ENCODE measurements at regions not wholly inside any gene's neighbourhood (a gene's known extent, or its start where the extent isn't known, plus 50 kb on each side); places are given as distances from the start of the nearest gene placed in this dataset.

- TF ChIP-seq MTA3 (IDR thresholded peaks at IDR 0.05; ENCODE audit: borderline replicate concordance, low read length) (no peak), NFXL1 (IDR thresholded peaks at IDR 0.05; ENCODE audit: borderline replicate concordance) (no peak), YBX1 (IDR thresholded peaks at IDR 0.05) (no peak), EED (IDR thresholded peaks at IDR 0.05; ENCODE audit: low read depth) (no peak), IKZF1 (conservative IDR thresholded peaks at IDR 0.05) (no peak), EP300 (IDR thresholded peaks at IDR 0.05; ENCODE audit: borderline replicate concordance in 1 of 2, control insufficient read depth in 1 of 2, low read depth in 2 of 2, low read length in 2 of 2) (no peak)
Observed at GRCh38 chr10:131778842-131779241, 122.0 kb upstream of the PPP2R2D start (continued).

- POLR2A ChIA-PET, result no interaction called here
- Histone ChIP-seq H3K9me3 (replicated peaks; ENCODE audit: control insufficient read depth, insufficient read depth, low read length) (peaks cover 9% of the 10 kb centered on the region; the same call in 1 of the 3 replicates), H3K9ac (ENCODE audit: control insufficient read depth, insufficient read depth, low read length) (no peak overlapping the region), H3K4me3 (no peak overlapping the region), H4K20me1 (ENCODE audit: control insufficient read depth, insufficient read depth) (no peaks in the 10 kb centered on the region), H3K27ac (ENCODE audit: control insufficient read depth, insufficient read depth) (no peak overlapping the region), H3K4me2 (ENCODE audit: control insufficient read depth, insufficient read depth) (no peak overlapping the region), H3K36me3 (ENCODE audit: control insufficient read depth in 2 of 2, insufficient read depth in 2 of 2, low read length in 1 of 2) (no peaks in the 10 kb centered on the region), H3K4me1 (ENCODE audit: control insufficient read depth, insufficient read depth, low read length) (no peaks in the 10 kb centered on the region), H3K79me2 (ENCODE audit: control insufficient read depth, insufficient read depth, low read length) (no peaks in the 10 kb centered on the region), H3K27me3 (replicated peaks in 1 of 2; ENCODE audit: control insufficient read depth in 2 of 2, insufficient read depth in 2 of 2, low read length in 1 of 2) (no peaks in the 10 kb centered on the region), H2AFZ (ENCODE audit: control insufficient read depth, low read depth, low read length) (no peak overlapping the region)
- in situ Hi-C loops (cut with MboI) (no loop called here), intact Hi-C loops (cut with micrococcal nuclease; ENCODE audit: unreplicated experiment) (no loop called here)
- DNase-seq (ENCODE audit: low read depth, low spot score), result no peak
- no peak for FAIRE-seq
- WGBS (ENCODE audit: insufficient coverage, insufficient replicate concordance, low lambda C conversion rate, missing lambda C conversion rate), result 12% methylated on average over 10 of the region's 10 CpGs
- CTCF ChIA-PET, result no interaction called here
- TF ChIP-seq KLF5 (IDR thresholded peaks at IDR 0.05; ENCODE audit: partially characterized antibody) (no peak), JUND (IDR thresholded peaks at IDR 0.05; ENCODE audit: low read depth, low read length) (no peak), CBFB (IDR thresholded peaks at IDR 0.05; ENCODE audit: low read depth) (no peak), ATF2 (IDR thresholded peaks at IDR 0.05; ENCODE audit: low read length) (no peak), IRF3 (IDR thresholded peaks at IDR 0.05) (no peak), NFYB (IDR thresholded peaks at IDR 0.05; ENCODE audit: insufficient read depth, low read depth, low read length) (no peak), STAT1 (conservative IDR thresholded peaks at IDR 0.05) (no peak)
- no peak for ATAC-seq
- no TSS peak for BruUV-seq (replicated peaks)
- RAD21 ChIA-PET (ENCODE audit: unreplicated experiment), result interaction anchor here (0.5 kb wide), 1 partner anchor 163 kb away, joined by 4 read pairs; no protein-coding TSS in a partner anchor
- SMC1A ChIA-PET (ENCODE audit: uncharacterized antibody, unreplicated experiment), result no interaction called here
Observed at GRCh38 chr10:131779661-131780394, 121.0 kb upstream of the PPP2R2D start.
